Stomach (tissue), 8 donors: ENCODE measurements at regions not wholly inside any gene's neighbourhood (a gene's known extent, or its start where the extent isn't known, plus 50 kb on each side); places are given as distances from the start of the nearest gene placed in this dataset.
A peak's percentile ranks its signal among the peaks of the same experiment; 100 is the strongest.
"Not testable (repeated sequence)": the region's sequence is repeated elsewhere in the genome, so short reads cannot be mapped to it uniquely, and the experiment has no call there.

ENCODE experiments used
- DNase-seq, 2 donors: peaks; one replicate each; pipeline versions ENCODE4 v3.0.0 to v3.0.0-alpha.2; 2013 to 2019
- H3K27ac ChIP-seq, 5 donors: fragments of 200-600 bp in 4 of 5; sonication (generic) in 4 of 5; one replicate each; pipeline ENCODE4 v1.5.1; 2013 to 2019; ENCODE audit warnings: mild to moderate bottlenecking in 1 of 5, moderate library complexity in 1 of 5
- H3K27me3 ChIP-seq, 3 donors: fragments of 200-600 bp; sonication (generic); one replicate each; pipeline ENCODE4 v1.5.1; 2017 to 2019; ENCODE audit warnings: mixed run types in 1 of 3
- H3K36me3 ChIP-seq, 4 donors: fragments of 200-600 bp; sonication (generic); 1 replicate in 3 of 4; 2 replicates in 1 of 4; pipeline ENCODE4 v1.5.1; 2016 to 2019
- H3K4me1 ChIP-seq, 4 donors: fragments of 200-600 bp; sonication (generic); one replicate each; pipeline ENCODE4 v1.5.1; 2016 to 2019
- H3K4me3 ChIP-seq, 4 donors: fragments of 200-600 bp; sonication (generic) in 3 of 4; one replicate each; pipeline ENCODE4 v1.5.1; 2016 to 2019; ENCODE audit warnings: mild to moderate bottlenecking in 1 of 4
- H3K9me3 ChIP-seq, 4 donors: fragments of 200-600 bp; sonication (generic); one replicate each; pipeline ENCODE4 v1.5.1; 2016 to 2019
- EP300 ChIP-seq: sonication (generic); formaldehyde crosslinking; IDR thresholded peaks from one replicate; pipeline ENCODE4 v1.6.1; 2017; ENCODE audit warnings: antibody characterized with exemption
- POLR2A ChIP-seq, 4 donors: fragments of 450-650 bp; IDR thresholded peaks; one replicate each; pipeline ENCODE4 v1.6.1; 2016; ENCODE audit warnings: antibody characterized with exemption in 4 of 4, control low read depth in 2 of 4, mild to moderate bottlenecking in 1 of 4, moderate library complexity in 1 of 4
- POLR2AphosphoS5 ChIP-seq, 3 donors: sonication (generic); formaldehyde crosslinking; IDR thresholded peaks; one replicate each; pipeline ENCODE4 v1.6.1; 2016; ENCODE audit warnings: antibody characterized with exemption in 3 of 3
- WGBS, 5 donors: extraction: QIAGEN DNeasy Blood & Tissue Kit in 3 of 5; methylation state at CpG; one replicate each; pipeline versions ENCODE4 v1.1.5 to v1.1.7; 2013 to 2018; 5-methylcytosine and 5-hydroxymethylcytosine counted together
- intact Hi-C: fragments of 100-400 bp; cut with DNase I; formaldehyde crosslinking; loops from one replicate; pipeline ENCODE4 v1.15.1; 2023; ENCODE audit warnings: low total_unique reads
- TF ChIP-seq, protein P1 (sequence below), 7 experiments: fragments of 450-650 bp in 4 of 7; fragments of 200-600 bp in 3 of 7; sonication (generic) in 3 of 7; IDR thresholded peaks; one replicate each; pipeline ENCODE4 v1.5.1; 2016 to 2019; ENCODE audit warnings: antibody characterized with exemption in 7 of 7, control low read depth in 2 of 7, mild to moderate bottlenecking in 1 of 7
- donor health status: healthy with polysubstance abuse.
- donor health status: Bipolar disorder and iron deficiency.
- donor health status: healthy.

DNA sequence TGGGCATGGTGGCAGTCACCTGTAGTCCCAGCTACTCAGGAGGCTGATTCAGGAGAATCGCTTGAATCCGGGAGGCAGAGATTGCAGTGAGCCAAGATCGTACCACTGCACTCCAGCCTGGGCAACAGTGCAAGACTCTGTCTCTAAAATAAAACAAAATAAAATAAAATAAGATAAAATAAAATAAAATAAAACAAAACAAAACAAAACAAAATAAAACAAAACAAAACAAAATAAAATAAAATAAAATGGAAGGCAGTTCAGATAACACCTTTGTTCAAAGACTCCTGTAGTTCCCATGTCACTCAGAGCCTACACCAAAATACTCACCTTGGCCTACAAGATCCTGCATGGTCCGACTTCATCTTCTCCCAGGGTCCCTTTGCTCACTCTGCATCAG lies 61.3 kb downstream of the SYF2 start:
- H3K27me3 ChIP-seq, H3K4me3 ChIP-seq, H3K27ac ChIP-seq, H3K9me3 ChIP-seq, intact Hi-C loops, H3K36me3 ChIP-seq, DNase-seq: not testable (repeated sequence)
- 92 to 97% (median 96%) methylated on average over 4 of the region's 4 CpGs for WGBS, 5 donors
- peaks cover 8 to 36% (median 22%) of the 10 kb centered on the region in 4 donors for H3K4me1 ChIP-seq

DNA sequence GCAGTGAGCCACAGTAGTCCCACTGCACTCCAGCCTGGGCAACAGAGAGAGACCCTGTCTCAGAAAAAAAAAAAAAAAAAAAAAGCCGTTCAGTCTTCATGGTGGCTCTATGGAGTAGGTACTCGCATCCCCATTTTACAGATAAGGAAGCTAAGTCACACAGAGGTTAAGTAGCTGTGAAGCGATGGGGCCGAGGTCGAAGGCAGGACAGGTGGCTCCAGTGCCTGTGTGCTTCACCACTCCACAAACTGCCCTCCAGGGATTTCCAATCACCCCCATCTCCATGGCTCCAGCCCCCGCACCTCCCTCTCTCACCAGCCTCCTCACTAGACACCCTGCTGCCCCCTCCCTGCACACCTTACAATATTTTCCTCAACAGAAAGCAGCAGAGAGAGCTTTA lies 61.9 kb downstream of the SYF2 start:
- 89 to 94% (median 92%) methylated on average over 6 of the region's 6 CpGs for WGBS, 5 donors
- Histone ChIP-seq H3K4me3 (no peak overlapping the region), H3K27me3 (no peaks in the 10 kb centered on the region), H3K9me3 (no peaks in the 10 kb centered on the region), H3K27ac (no peak overlapping the region), H3K36me3 (no peaks in the 10 kb centered on the region), H3K4me1 (peaks cover 8 to 36% (median 22%) of the 10 kb centered on the region in 4 donors)
- no peak for DNase-seq
- no peak for TF ChIP-seq EP300
- TF ChIP-seq POLR2A (IDR thresholded peaks at IDR 0.05), result no peak
- TF ChIP-seq, protein P1, sequence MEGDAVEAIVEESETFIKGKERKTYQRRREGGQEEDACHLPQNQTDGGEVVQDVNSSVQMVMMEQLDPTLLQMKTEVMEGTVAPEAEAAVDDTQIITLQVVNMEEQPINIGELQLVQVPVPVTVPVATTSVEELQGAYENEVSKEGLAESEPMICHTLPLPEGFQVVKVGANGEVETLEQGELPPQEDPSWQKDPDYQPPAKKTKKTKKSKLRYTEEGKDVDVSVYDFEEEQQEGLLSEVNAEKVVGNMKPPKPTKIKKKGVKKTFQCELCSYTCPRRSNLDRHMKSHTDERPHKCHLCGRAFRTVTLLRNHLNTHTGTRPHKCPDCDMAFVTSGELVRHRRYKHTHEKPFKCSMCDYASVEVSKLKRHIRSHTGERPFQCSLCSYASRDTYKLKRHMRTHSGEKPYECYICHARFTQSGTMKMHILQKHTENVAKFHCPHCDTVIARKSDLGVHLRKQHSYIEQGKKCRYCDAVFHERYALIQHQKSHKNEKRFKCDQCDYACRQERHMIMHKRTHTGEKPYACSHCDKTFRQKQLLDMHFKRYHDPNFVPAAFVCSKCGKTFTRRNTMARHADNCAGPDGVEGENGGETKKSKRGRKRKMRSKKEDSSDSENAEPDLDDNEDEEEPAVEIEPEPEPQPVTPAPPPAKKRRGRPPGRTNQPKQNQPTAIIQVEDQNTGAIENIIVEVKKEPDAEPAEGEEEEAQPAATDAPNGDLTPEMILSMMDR (IDR thresholded peaks at IDR 0.05), result no peak
- TF ChIP-seq POLR2AphosphoS5 (IDR thresholded peaks at IDR 0.05), result no peak
- intact Hi-C loops, result no loop called here

GRCh38 chr1:25169610-25170009 lies 62.7 kb downstream of the SYF2 start:
- Histone ChIP-seq H3K36me3 (no peaks in the 10 kb centered on the region), H3K4me3 (no peak overlapping the region), H3K9me3 (no peaks in the 10 kb centered on the region), H3K4me1 (peaks cover 8 to 36% (median 22%) of the 10 kb centered on the region in 4 donors), H3K27ac (no peak overlapping the region), H3K27me3 (no peaks in the 10 kb centered on the region)
- DNase-seq, result no peak
- TF ChIP-seq EP300, result no peak
- TF ChIP-seq POLR2AphosphoS5 (IDR thresholded peaks at IDR 0.05), result no peak
- TF ChIP-seq POLR2A (IDR thresholded peaks at IDR 0.05), result no peak
- TF ChIP-seq, protein P1 (IDR thresholded peaks at IDR 0.05), result no peak
- intact Hi-C loops, result no loop called here
- WGBS, 5 donors, result 81 to 86% (median 83%) methylated on average over 8 of the region's 8 CpGs

DNA sequence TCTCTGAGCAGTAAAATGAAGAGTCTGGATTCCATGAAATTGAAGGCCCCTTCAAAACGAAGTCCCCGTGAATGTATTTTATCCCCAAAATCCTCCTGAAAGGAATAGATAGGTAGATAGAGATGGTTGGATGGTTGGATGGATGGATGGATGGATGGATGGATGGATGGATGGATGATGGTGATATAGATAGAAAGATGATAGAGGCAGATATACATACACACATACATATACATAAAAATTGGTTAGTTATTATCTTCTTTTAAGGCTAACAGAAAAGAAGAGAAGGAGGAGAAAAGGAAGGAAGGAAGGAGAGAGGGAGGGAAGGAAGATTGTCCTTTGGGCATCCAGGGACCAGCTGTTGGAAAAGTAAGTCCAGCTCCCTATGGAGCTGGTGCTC lies 63.1 kb downstream of the SYF2 start:
- Histone ChIP-seq H3K36me3 (no peaks in the 10 kb centered on the region), H3K27me3 (no peaks in the 10 kb centered on the region), H3K27ac (peak overlapping the region in 3 of 5 donors; percentile 14 to 68 (median 59)), H3K4me1 (peaks cover 8 to 36% (median 18%) of the 10 kb centered on the region in 4 donors), H3K4me3 (no peak overlapping the region), H3K9me3 (no peaks in the 10 kb centered on the region)
- DNase-seq, result no peak
- TF ChIP-seq POLR2AphosphoS5 (IDR thresholded peaks at IDR 0.05), result no peak
- WGBS, 5 donors, result 87 to 94% (median 92%) methylated on average over 2 of the region's 2 CpGs
- intact Hi-C loops, result no loop called here

- Histone ChIP-seq H3K4me1 (peaks cover 8 to 36% (median 17%) of the 10 kb centered on the region in 4 donors), H3K27me3 (no peaks in the 10 kb centered on the region), H3K4me3 (no peak overlapping the region), H3K27ac (peak overlapping the region; percentile 14 to 68 (median 53)), H3K9me3 (no peaks in the 10 kb centered on the region), H3K36me3 (no peaks in the 10 kb centered on the region)
- intact Hi-C loops, result no loop called here
- 22 to 45% (median 32%) methylated on average over 11 of the region's 11 CpGs for WGBS, 5 donors
- DNase-seq, result peak in 1 of 2 donors; percentile 88
- no peak for TF ChIP-seq POLR2A (IDR thresholded peaks at IDR 0.05)
- TF ChIP-seq, protein P1 (IDR thresholded peaks at IDR 0.05), result peak in 1 of 7 experiments; percentile 9
- peak in 1 of 3 donors; percentile 74 for TF ChIP-seq POLR2AphosphoS5 (IDR thresholded peaks at IDR 0.05)
- no peak for TF ChIP-seq EP300
Observed at GRCh38 chr1:25168193-25169071, 63.9 kb downstream of the SYF2 start.
